ENCODE measurements at regions not wholly inside any gene's neighbourhood (a gene's known extent, or its start where the extent isn't known, plus 50 kb on each side); places are given as distances from the start of the nearest gene placed in this dataset.

DNA sequence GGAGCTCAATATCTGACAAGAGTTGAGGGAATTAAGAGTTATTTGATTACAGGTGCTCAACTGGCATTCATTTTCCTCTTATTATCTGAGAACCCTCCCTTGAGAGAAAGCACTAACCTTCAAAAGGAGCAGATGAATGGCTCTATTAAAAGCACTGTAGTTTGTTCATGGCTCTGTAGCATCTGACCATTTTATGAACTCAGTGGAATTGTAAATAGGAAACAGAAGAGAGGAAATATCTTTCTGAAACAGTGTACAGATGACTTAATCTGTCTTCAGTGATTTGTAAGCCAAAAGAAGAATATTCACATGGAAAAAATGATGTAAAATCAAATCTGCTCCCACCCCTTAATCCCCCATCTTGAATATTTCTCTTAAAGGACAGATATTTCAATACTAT is 810.4 kb upstream of the GRAMD2B start:
- Histone ChIP-seq H3K27ac (no peak overlapping the region), H3K4me3 (no peak overlapping the region), H3K9me3 (no peaks in the 10 kb centered on the region), H3K36me3 (no peaks in the 10 kb centered on the region), H3K4me1 (no peaks in the 10 kb centered on the region), H3K27me3 (ENCODE audit: low read depth) (no peaks in the 10 kb centered on the region)
- no peak for ATAC-seq
- DNase-seq: no peak
- intact Hi-C loops (cut with DNase I): no loop called here
- TF ChIP-seq, protein P1, sequence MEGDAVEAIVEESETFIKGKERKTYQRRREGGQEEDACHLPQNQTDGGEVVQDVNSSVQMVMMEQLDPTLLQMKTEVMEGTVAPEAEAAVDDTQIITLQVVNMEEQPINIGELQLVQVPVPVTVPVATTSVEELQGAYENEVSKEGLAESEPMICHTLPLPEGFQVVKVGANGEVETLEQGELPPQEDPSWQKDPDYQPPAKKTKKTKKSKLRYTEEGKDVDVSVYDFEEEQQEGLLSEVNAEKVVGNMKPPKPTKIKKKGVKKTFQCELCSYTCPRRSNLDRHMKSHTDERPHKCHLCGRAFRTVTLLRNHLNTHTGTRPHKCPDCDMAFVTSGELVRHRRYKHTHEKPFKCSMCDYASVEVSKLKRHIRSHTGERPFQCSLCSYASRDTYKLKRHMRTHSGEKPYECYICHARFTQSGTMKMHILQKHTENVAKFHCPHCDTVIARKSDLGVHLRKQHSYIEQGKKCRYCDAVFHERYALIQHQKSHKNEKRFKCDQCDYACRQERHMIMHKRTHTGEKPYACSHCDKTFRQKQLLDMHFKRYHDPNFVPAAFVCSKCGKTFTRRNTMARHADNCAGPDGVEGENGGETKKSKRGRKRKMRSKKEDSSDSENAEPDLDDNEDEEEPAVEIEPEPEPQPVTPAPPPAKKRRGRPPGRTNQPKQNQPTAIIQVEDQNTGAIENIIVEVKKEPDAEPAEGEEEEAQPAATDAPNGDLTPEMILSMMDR (IDR thresholded peaks at IDR 0.05): no peak

- Histone ChIP-seq H3K9me3 (no peaks in the 10 kb centered on the region), H3K4me3 (no peak overlapping the region), H3K4me1 (no peaks in the 10 kb centered on the region), H3K27me3 (ENCODE audit: low read depth) (no peaks in the 10 kb centered on the region), H3K27ac (no peak overlapping the region), H3K36me3 (no peaks in the 10 kb centered on the region)
- TF ChIP-seq, protein P1 (IDR thresholded peaks at IDR 0.05): no peak
- DNase-seq (no peak), ATAC-seq (no peak)
- intact Hi-C loops (cut with DNase I): no loop called here
Observed at GRCh38 chr5:125630237-125630636, 793.0 kb upstream of the GRAMD2B start.

GRCh38 chr5:125633523-125633922 is 789.7 kb upstream of the GRAMD2B start:
- Histone ChIP-seq H3K27ac (no peak overlapping the region), H3K4me1 (no peaks in the 10 kb centered on the region), H3K27me3 (ENCODE audit: low read depth) (no peaks in the 10 kb centered on the region), H3K36me3 (no peaks in the 10 kb centered on the region), H3K9me3 (no peaks in the 10 kb centered on the region), H3K4me3 (no peak overlapping the region)
- intact Hi-C loops (cut with DNase I): no loop called here
- no peak for ATAC-seq
- TF ChIP-seq, protein P1 (IDR thresholded peaks at IDR 0.05): no peak
- no peak for DNase-seq

GRCh38 chr5:125634216-125634835 is 788.9 kb upstream of the GRAMD2B start:
- intact Hi-C loops (cut with DNase I): no loop called here
- no peak overlapping the region for H3K27ac ChIP-seq
- no peak overlapping the region for H3K4me3 ChIP-seq
- H3K27me3 ChIP-seq (ENCODE audit: low read depth): no peaks in the 10 kb centered on the region
- H3K4me1 ChIP-seq: no peaks in the 10 kb centered on the region
- no peak for DNase-seq
- TF ChIP-seq, protein P1 (IDR thresholded peaks at IDR 0.05): no peak
- ATAC-seq: no peak
- H3K36me3 ChIP-seq: no peaks in the 10 kb centered on the region
- H3K9me3 ChIP-seq: no peaks in the 10 kb centered on the region

- intact Hi-C loops (cut with DNase I): no loop called here
- Histone ChIP-seq H3K4me3 (no peak overlapping the region), H3K4me1 (no peaks in the 10 kb centered on the region), H3K27me3 (ENCODE audit: low read depth) (no peaks in the 10 kb centered on the region), H3K27ac (no peak overlapping the region), H3K36me3 (no peaks in the 10 kb centered on the region), H3K9me3 (peaks cover 8% of the 10 kb centered on the region)
- ATAC-seq (no peak), DNase-seq (no peak)
- TF ChIP-seq, protein P1 (IDR thresholded peaks at IDR 0.05): no peak
Observed at GRCh38 chr5:125639858-125640257, 783.4 kb upstream of the GRAMD2B start.
